BLaER1 treated with 17β-estradiol and CSF1 and Interleukin-3, amounts not matched to agents 10 nM and 100 nM (cell line): ENCODE measurements at regions not wholly inside any gene's neighbourhood (a gene's known extent, or its start where the extent isn't known, plus 50 kb on each side); places are given as distances from the start of the nearest gene placed in this dataset.

Experiments used
- H3K27ac ChIP-seq, 11 experiments: shearing (Covaris generic); formaldehyde crosslinking; 2 replicates each; pipeline ENCODE4 v1.8.1; 2022
- H3K27me3 ChIP-seq, 11 experiments: shearing (Covaris generic); formaldehyde crosslinking; 2 replicates each; pipeline ENCODE4 v1.8.1; 2022
- H3K36me3 ChIP-seq, 11 experiments: shearing (Covaris generic); formaldehyde crosslinking; 2 replicates each; pipeline ENCODE4 v1.8.1; 2022
- H3K4me1 ChIP-seq, 10 experiments: shearing (Covaris generic); formaldehyde crosslinking; 2 replicates each; pipeline ENCODE4 v1.8.1; 2022
- H3K4me2 ChIP-seq, 11 experiments: shearing (Covaris generic); formaldehyde crosslinking; 2 replicates each; pipeline ENCODE4 v1.8.1; 2022
- H3K4me3 ChIP-seq, 10 experiments: shearing (Covaris generic); formaldehyde crosslinking; 2 replicates each; pipeline ENCODE4 v1.8.1; 2022
- H3K9ac ChIP-seq, 11 experiments: shearing (Covaris generic); formaldehyde crosslinking; 2 replicates each; pipeline ENCODE4 v1.8.1; 2022
- H3K9me3 ChIP-seq, 11 experiments: shearing (Covaris generic); formaldehyde crosslinking; replicated peaks in 1 of 11; 2 replicates each; pipeline ENCODE4 v1.8.1; 2022
- H4K20me1 ChIP-seq, 11 experiments: shearing (Covaris generic); formaldehyde crosslinking; 2 replicates each; pipeline ENCODE4 v1.8.1; 2022
- Cebpa-rat ChIP-seq, 11 experiments: shearing (Covaris generic); IDR thresholded peaks; 2 replicates each; pipeline ENCODE4 v1.8.1; 2022

- Histone ChIP-seq H3K9me3 (peaks cover 0 to 22% (median 12%) of the 10 kb centered on the region in 11 experiments; a peak in 15 of 22 replicates), H3K4me2 (no peak overlapping the region), H4K20me1 (no peaks in the 10 kb centered on the region), H3K27me3 (no peaks in the 10 kb centered on the region), H3K27ac (no peak overlapping the region), H3K4me1 (peaks cover 0 to 4% (median 0%) of the 10 kb centered on the region in 10 experiments; a peak in 3 of 20 replicates), H3K36me3 (no peaks in the 10 kb centered on the region; a peak in 1 of 22 replicates), H3K9ac (no peak overlapping the region), H3K4me3 (no peak overlapping the region)
- TF ChIP-seq Cebpa-rat (IDR thresholded peaks at IDR 0.05): no peak
Observed at GRCh38 chr6:111986651-111987050, 67.3 kb upstream of the CCN6 start.

- no peak overlapping the region for H3K9ac ChIP-seq
- peaks cover 0 to 22% (median 12%) of the 10 kb centered on the region in 11 experiments; a peak in 15 of 22 replicates for H3K9me3 ChIP-seq
- H3K27ac ChIP-seq: no peak overlapping the region
- no peaks in the 10 kb centered on the region for H3K27me3 ChIP-seq
- H4K20me1 ChIP-seq: no peaks in the 10 kb centered on the region
- no peak for TF ChIP-seq Cebpa-rat (IDR thresholded peaks at IDR 0.05)
- H3K4me1 ChIP-seq: peaks cover under 1 to 10% (median 6%) of the 10 kb centered on the region in 10 experiments; a peak in 19 of 20 replicates
- H3K4me2 ChIP-seq: 0 out of 22 replicates have a peak overlapping the region, but pooled peaks of 1 of the 11 experiments have one; percentile 14
- no peaks in the 10 kb centered on the region; a peak in 1 of 22 replicates for H3K36me3 ChIP-seq
- H3K4me3 ChIP-seq: no peak overlapping the region
Observed at GRCh38 chr6:111987295-111987694, 66.6 kb upstream of the CCN6 start.

GRCh38 chr6:111988926-111989325, 65.0 kb upstream of the CCN6 start:
- no peak for TF ChIP-seq Cebpa-rat (IDR thresholded peaks at IDR 0.05)
- H3K4me2 ChIP-seq: no peak overlapping the region
- H3K36me3 ChIP-seq: no peaks in the 10 kb centered on the region; a peak in 1 of 22 replicates
- H3K4me1 ChIP-seq: peaks cover 17 to 27% (median 22%) of the 10 kb centered on the region in 10 experiments
- no peak overlapping the region for H3K9ac ChIP-seq
- H4K20me1 ChIP-seq: no peaks in the 10 kb centered on the region
- no peaks in the 10 kb centered on the region for H3K27me3 ChIP-seq
- H3K27ac ChIP-seq: no peak overlapping the region
- H3K4me3 ChIP-seq: no peak overlapping the region
- peaks cover 0 to 22% (median 12%) of the 10 kb centered on the region in 11 experiments; a peak in 15 of 22 replicates for H3K9me3 ChIP-seq

GRCh38 chr6:111989743-111990142, 64.2 kb upstream of the CCN6 start:
- no peak overlapping the region for H3K4me3 ChIP-seq
- no peaks in the 10 kb centered on the region for H3K27me3 ChIP-seq
- H3K27ac ChIP-seq: no peak overlapping the region
- peaks cover 19 to 28% (median 24%) of the 10 kb centered on the region in 10 experiments for H3K4me1 ChIP-seq
- no peaks in the 10 kb centered on the region for H4K20me1 ChIP-seq
- no peak for TF ChIP-seq Cebpa-rat (IDR thresholded peaks at IDR 0.05)
- no peak overlapping the region for H3K9ac ChIP-seq
- peaks cover 0 to 22% (median 12%) of the 10 kb centered on the region in 11 experiments; a peak in 15 of 22 replicates for H3K9me3 ChIP-seq
- H3K36me3 ChIP-seq: no peaks in the 10 kb centered on the region; a peak in 1 of 22 replicates
- 0 out of 22 replicates have a peak overlapping the region, but pooled peaks of 1 of the 11 experiments have one; percentile 4 for H3K4me2 ChIP-seq

- H3K9ac ChIP-seq: no peak overlapping the region
- no peak overlapping the region for H3K4me2 ChIP-seq
- no peak overlapping the region for H3K4me3 ChIP-seq
- H4K20me1 ChIP-seq: no peaks in the 10 kb centered on the region
- peaks cover 0 to 22% (median 12%) of the 10 kb centered on the region in 11 experiments; a peak in 15 of 22 replicates for H3K9me3 ChIP-seq
- peaks cover 19 to 28% (median 24%) of the 10 kb centered on the region in 10 experiments for H3K4me1 ChIP-seq
- no peaks in the 10 kb centered on the region; a peak in 1 of 22 replicates for H3K36me3 ChIP-seq
- H3K27ac ChIP-seq: no peak overlapping the region
- no peaks in the 10 kb centered on the region for H3K27me3 ChIP-seq
- no peak for TF ChIP-seq Cebpa-rat (IDR thresholded peaks at IDR 0.05)
Observed at GRCh38 chr6:111990214-111990613, 63.7 kb upstream of the CCN6 start.

GRCh38 chr6:111992851-111993250, 61.1 kb upstream of the CCN6 start:
- Histone ChIP-seq H3K4me2 (peak overlapping the region; percentile 57 to 85 (median 75)), H3K9ac (peak overlapping the region in 2 of 11 experiments; percentile 22 to 46; a peak in 2 of 22 replicates), H3K36me3 (no peaks in the 10 kb centered on the region; a peak in 1 of 22 replicates), H3K27me3 (no peaks in the 10 kb centered on the region), H4K20me1 (no peaks in the 10 kb centered on the region), H3K4me3 (no peak overlapping the region), H3K27ac (peak overlapping the region in 9 of 11 experiments; percentile 32 to 70 (median 49); a peak in 16 of 22 replicates), H3K4me1 (peaks cover 19 to 40% (median 31%) of the 10 kb centered on the region in 10 experiments), H3K9me3 (peaks cover 0 to 9% (median 5%) of the 10 kb centered on the region in 11 experiments; a peak in 15 of 22 replicates)
- TF ChIP-seq Cebpa-rat (IDR thresholded peaks at IDR 0.05): no peak

GRCh38 chr6:111993342-111993741, 60.6 kb upstream of the CCN6 start:
- H3K4me2 ChIP-seq: peak overlapping the region; percentile 57 to 85 (median 75)
- H3K27ac ChIP-seq: peak overlapping the region in 8 of 11 experiments; percentile 28 to 70 (median 44); a peak in 15 of 22 replicates
- no peaks in the 10 kb centered on the region for H3K27me3 ChIP-seq
- H4K20me1 ChIP-seq: no peaks in the 10 kb centered on the region
- H3K36me3 ChIP-seq: no peaks in the 10 kb centered on the region
- H3K9ac ChIP-seq: 0 out of 22 replicates have a peak overlapping the region, but pooled peaks of 1 of the 11 experiments have one; percentile 18
- no peak for TF ChIP-seq Cebpa-rat (IDR thresholded peaks at IDR 0.05)
- H3K9me3 ChIP-seq: peaks cover 0 to 4% (median under 1%) of the 10 kb centered on the region in 11 experiments; a peak in 6 of 22 replicates
- H3K4me1 ChIP-seq: peaks cover 19 to 40% (median 31%) of the 10 kb centered on the region in 10 experiments
- H3K4me3 ChIP-seq: no peak overlapping the region

GRCh38 chr6:111994791-111995190, 59.1 kb upstream of the CCN6 start:
- no peaks in the 10 kb centered on the region for H4K20me1 ChIP-seq
- no peaks in the 10 kb centered on the region for H3K27me3 ChIP-seq
- no peak overlapping the region for H3K4me3 ChIP-seq
- no peaks in the 10 kb centered on the region for H3K36me3 ChIP-seq
- H3K4me1 ChIP-seq: peaks cover 19 to 40% (median 31%) of the 10 kb centered on the region in 10 experiments
- no peak overlapping the region for H3K9ac ChIP-seq
- no peak for TF ChIP-seq Cebpa-rat (IDR thresholded peaks at IDR 0.05)
- no peak overlapping the region for H3K4me2 ChIP-seq
- H3K9me3 ChIP-seq: no peaks in the 10 kb centered on the region
- H3K27ac ChIP-seq: no peak overlapping the region

- no peaks in the 10 kb centered on the region for H3K27me3 ChIP-seq
- H3K4me1 ChIP-seq: peaks cover 19 to 40% (median 31%) of the 10 kb centered on the region in 10 experiments
- H3K4me3 ChIP-seq: no peak overlapping the region
- no peak for TF ChIP-seq Cebpa-rat (IDR thresholded peaks at IDR 0.05)
- H4K20me1 ChIP-seq: no peaks in the 10 kb centered on the region
- H3K36me3 ChIP-seq: no peaks in the 10 kb centered on the region
- H3K9me3 ChIP-seq: no peaks in the 10 kb centered on the region
- H3K27ac ChIP-seq: no peak overlapping the region
- no peak overlapping the region for H3K9ac ChIP-seq
- H3K4me2 ChIP-seq: no peak overlapping the region
Observed at GRCh38 chr6:111995404-111995803, 58.5 kb upstream of the CCN6 start.
